HFF-Myc (cell line): ENCODE measurements at regions not wholly inside any gene's neighbourhood (a gene's known extent, or its start where the extent isn't known, plus 50 kb on each side); places are given as distances from the start of the nearest gene placed in this dataset.
"Not testable (repeated sequence)": the region's sequence is repeated elsewhere in the genome, so short reads cannot be mapped to it uniquely, and the experiment has no call there.

Experiments
- DNase-seq: peaks from one replicate; pipeline ENCODE4 v3.0.0-alpha.2; 2011; ENCODE audit warnings: low read depth; ENCODE audit errors: extremely low read depth
- H3K4me3 ChIP-seq: replicated peaks from 2 replicates; pipeline ENCODE4 v1.5.1; 2011; ENCODE audit warnings: low read depth, mild to moderate bottlenecking, control low read depth, low read length
- TF ChIP-seq, protein P1 (sequence below): IDR thresholded peaks from 2 replicates; pipeline ENCODE4 v1.5.1; 2012; ENCODE audit warnings: mild to moderate bottlenecking, low read depth, low read length, control low read depth; ENCODE audit errors: missing control alignments

DNA sequence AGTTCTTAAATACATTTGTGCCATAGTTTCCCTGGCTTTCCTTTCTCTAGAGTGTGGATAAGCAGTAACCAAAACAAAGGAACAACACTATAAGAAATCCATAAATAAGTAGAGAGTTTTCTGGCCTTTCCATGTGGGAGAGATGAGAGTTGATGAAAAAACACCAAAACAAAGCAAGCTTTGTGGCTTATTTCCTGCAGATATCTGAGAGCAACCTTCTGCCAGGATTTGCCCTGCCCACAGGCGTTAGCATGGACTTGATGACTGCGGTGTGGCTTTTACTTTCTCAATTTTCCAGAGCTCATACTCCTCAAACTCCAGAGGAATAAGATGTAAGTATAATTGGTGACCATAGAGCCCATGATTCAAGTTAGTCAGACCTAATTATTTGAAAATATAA, 194.9 kb downstream of the RAP2B start:
- no peak for DNase-seq
- TF ChIP-seq, protein P1, sequence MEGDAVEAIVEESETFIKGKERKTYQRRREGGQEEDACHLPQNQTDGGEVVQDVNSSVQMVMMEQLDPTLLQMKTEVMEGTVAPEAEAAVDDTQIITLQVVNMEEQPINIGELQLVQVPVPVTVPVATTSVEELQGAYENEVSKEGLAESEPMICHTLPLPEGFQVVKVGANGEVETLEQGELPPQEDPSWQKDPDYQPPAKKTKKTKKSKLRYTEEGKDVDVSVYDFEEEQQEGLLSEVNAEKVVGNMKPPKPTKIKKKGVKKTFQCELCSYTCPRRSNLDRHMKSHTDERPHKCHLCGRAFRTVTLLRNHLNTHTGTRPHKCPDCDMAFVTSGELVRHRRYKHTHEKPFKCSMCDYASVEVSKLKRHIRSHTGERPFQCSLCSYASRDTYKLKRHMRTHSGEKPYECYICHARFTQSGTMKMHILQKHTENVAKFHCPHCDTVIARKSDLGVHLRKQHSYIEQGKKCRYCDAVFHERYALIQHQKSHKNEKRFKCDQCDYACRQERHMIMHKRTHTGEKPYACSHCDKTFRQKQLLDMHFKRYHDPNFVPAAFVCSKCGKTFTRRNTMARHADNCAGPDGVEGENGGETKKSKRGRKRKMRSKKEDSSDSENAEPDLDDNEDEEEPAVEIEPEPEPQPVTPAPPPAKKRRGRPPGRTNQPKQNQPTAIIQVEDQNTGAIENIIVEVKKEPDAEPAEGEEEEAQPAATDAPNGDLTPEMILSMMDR: no peak

DNA sequence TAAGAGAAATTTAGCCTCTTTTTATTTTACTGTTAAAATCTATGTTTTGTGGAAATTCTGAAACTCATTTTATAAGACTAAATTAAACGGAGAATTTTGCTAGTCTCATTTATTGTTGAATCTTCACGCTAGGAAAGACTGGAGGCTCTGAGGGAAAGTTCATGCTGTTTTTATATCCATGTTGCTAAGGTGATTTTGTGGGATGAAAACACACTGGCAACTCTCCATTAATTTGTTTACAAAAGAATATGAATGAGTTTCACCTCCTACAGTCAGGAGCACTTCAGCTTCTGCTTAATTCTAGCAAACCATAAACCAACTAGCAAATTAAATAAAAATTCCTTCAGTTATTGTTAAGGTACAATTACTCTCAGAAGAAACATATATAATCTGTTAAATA, 195.4 kb downstream of the RAP2B start:
- DNase-seq: no peak
- no peak overlapping the region for H3K4me3 ChIP-seq
- TF ChIP-seq, protein P1: no peak

More for the DNA sequence above, 194.9 kb downstream of the RAP2B start:
- no peak overlapping the region for H3K4me3 ChIP-seq

DNA sequence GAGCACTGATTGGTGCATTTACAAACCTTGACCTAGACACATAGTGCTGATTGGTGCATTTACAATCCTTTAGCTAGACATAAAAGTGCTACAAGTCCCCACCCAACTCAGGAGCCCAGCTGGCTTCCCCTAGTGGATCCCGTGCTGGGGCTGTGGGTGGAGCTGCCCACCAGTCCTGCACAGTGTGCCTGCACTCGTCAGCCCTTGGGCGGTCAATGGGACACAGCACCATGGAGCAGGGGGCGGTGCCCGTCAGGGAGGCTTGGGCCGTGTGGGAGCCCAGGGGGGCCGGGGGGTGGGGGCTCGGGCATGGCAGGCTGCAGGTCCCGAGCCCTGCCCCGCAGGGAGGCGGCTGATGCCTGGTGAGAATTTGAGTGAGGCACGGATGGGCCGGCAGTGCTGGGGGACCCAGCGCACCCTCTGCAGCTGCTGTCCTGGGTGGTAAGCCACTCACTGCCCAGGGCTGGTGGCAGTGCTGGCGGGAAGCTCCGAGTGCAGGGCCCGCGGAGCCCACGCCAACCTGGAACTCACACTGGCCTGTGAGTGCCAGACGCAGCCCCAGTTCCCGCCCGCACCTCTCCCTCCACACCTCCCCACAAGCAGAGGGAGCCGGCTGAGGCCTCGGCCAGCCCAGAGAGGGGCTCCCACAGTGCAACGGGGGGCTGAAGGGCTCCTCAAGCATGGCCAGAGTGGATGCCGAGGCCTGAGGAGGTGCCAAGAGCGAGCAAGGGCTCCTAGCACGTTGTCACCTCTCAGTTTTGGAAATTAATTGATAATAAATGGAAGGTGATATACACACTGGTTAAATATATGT, 207.7 kb downstream of the RAP2B start:
- TF ChIP-seq, protein P1: no peak
- H3K4me3 ChIP-seq: no peak overlapping the region
- no peak for DNase-seq

DNA sequence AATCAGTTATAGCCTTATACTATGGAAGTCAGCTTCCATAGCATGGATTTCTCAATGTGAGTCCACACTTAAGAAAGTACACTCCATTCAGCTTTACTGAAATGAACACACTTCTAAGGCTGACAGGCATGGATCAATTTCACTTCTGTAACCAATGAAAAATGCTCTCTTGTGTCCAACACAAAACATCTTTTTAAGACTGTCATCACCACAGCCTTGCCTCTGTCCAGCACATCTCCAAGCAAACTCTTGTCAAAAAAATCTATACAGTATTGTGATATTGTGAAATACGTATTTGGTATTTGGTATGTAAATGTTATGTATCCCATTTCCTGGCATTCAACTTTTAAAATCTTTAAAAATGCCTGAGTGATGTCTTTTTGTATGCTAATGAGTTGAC, 208.7 kb downstream of the RAP2B start:
- TF ChIP-seq, protein P1: no peak
- H3K4me3 ChIP-seq: no peak overlapping the region
- DNase-seq: no peak

DNA sequence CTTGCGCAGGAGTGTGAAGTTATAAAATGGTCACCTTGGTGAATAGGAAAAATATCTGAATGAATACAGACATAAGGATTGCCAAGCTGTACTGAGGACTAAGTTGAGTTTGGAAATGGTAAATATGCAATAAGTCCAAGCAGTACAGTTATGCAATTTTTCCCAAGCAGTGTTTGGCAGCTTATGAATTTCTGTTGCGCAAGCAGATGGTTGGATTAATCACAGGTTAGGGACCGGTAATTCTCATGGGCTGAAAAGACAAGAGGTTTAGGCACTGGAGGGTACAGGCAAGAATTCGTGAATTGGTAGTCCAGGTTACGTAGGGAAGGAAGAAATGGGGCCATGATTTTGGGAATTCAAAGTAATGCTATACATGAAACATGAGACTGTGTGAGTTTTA, 210.3 kb downstream of the RAP2B start:
- no peak for DNase-seq
- TF ChIP-seq, protein P1: no peak

DNA sequence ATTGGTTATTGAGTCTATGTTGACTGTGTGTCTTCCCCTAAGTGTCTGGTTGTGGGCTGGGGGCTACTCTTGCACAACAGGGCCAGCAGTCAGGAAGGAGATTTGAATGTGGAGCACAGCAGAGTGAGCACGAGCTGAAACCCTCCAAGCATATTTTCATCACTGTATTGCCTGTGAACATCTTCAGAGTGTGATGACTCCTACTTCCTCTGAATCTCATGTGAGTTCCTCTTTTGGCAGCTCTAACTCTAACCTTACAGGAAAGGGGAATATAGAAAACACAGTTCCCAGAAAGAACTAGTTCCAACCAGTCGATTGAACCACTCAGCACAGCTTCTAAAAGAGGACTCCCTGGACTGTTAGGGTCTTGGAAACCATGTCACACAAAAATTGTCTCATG, 211.6 kb downstream of the RAP2B start:
- TF ChIP-seq, protein P1: no peak
- DNase-seq: no peak
- no peak overlapping the region for H3K4me3 ChIP-seq

More for the DNA sequence above, 210.3 kb downstream of the RAP2B start:
- H3K4me3 ChIP-seq: no peak overlapping the region

DNA sequence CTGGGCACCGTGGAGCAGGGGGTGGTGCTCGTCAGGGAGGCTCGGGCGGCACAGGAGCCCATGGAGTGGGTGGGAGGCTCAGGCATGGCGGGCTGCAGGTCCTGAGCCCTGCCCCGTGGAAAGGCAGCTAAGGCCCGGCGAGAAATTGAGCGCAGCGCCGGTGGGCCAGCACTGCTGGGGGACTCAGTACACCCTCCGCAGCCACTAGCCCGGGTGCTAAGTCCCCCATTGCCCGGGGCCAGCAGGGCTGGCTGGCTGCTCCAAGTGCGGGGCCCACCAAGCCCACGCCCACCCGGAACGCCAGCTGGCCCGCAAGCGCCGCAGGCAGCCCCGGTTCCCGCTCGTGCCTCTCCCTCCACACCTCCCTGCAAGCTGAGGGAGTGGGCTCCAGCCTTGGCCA, 216.3 kb downstream of the RAP2B start:
- H3K4me3 ChIP-seq, DNase-seq: not testable (repeated sequence)
